Thyroid gland (tissue), 4 donors: ENCODE measurements at regions not wholly inside any gene's neighbourhood (a gene's known extent, or its start where the extent isn't known, plus 50 kb on each side); places are given as distances from the start of the nearest gene placed in this dataset.
A peak's percentile ranks its signal among the peaks of the same experiment; 100 is the strongest.

Experiments used
- DNase-seq, 2 donors: peaks; one replicate each; pipeline ENCODE4 v3.0.0-alpha.2; 2019
- H3K27ac ChIP-seq, 3 donors: fragments of 200-600 bp; sonication (generic); 1 replicate in 2 of 3; 2 replicates in 1 of 3; pipeline ENCODE4 v1.5.1; 2016 to 2019; ENCODE audit warnings: mild to moderate bottlenecking in 1 of 3, moderate library complexity in 1 of 3
- H3K27me3 ChIP-seq: fragments of 200-600 bp; sonication (generic); one replicate; pipeline ENCODE4 v1.5.1; 2019
- H3K36me3 ChIP-seq, 2 donors: fragments of 200-600 bp; sonication (generic); one replicate each; pipeline ENCODE4 v1.5.1; 2016 to 2019
- H3K4me1 ChIP-seq, 2 donors: fragments of 200-600 bp; sonication (generic); one replicate each; pipeline ENCODE4 v1.5.1; 2017 to 2019
- H3K4me3 ChIP-seq, 3 donors: fragments of 200-600 bp; sonication (generic); replicated peaks in 1 of 3; 1 replicate in 2 of 3; 2 replicates in 1 of 3; pipeline ENCODE4 v1.5.1; 2016; ENCODE audit warnings: mild to moderate bottlenecking in 1 of 3
- H3K9me3 ChIP-seq: fragments of 200-600 bp; sonication (generic); one replicate; pipeline ENCODE4 v1.5.1; 2017
- CTCF ChIP-seq, 6 experiments: fragments of 200-600 bp in 3 of 6; fragments of 450-650 bp in 3 of 6; sonication (generic) in 3 of 6; IDR thresholded peaks; one replicate each; pipeline ENCODE4 v1.5.1; 2016 to 2019; ENCODE audit warnings: antibody characterized with exemption in 6 of 6, mild to moderate bottlenecking in 2 of 6, inconsistent platforms in 1 of 6, moderate library complexity in 1 of 6
- POLR2A ChIP-seq, 2 donors: fragments of 450-650 bp; IDR thresholded peaks; one replicate each; pipeline ENCODE4 v1.6.1; 2017; ENCODE audit warnings: antibody characterized with exemption in 2 of 2, mild to moderate bottlenecking in 2 of 2, moderate library complexity in 1 of 2
- WGBS, 2 donors: methylation state at CpG; one replicate each; pipeline ENCODE4 v1.1.5; 2017; 5-methylcytosine and 5-hydroxymethylcytosine counted together
- intact Hi-C: fragments of 100-400 bp; cut with DNase I; formaldehyde crosslinking; loops from one replicate; pipeline ENCODE4 v1.15.1; 2023

- H3K4me1 ChIP-seq: no peaks in the 10 kb centered on the region
- intact Hi-C loops: no loop called here
- TF ChIP-seq CTCF (IDR thresholded peaks at IDR 0.05) (no peak), POLR2A (IDR thresholded peaks at IDR 0.05) (no peak)
- DNase-seq: no peak
- H3K4me3 ChIP-seq: no peak overlapping the region
- no peak overlapping the region for H3K27ac ChIP-seq
- WGBS, 2 donors: 63 to 79% methylated on average over 2 of the region's 2 CpGs
- H3K27me3 ChIP-seq: no peaks in the 10 kb centered on the region
- H3K36me3 ChIP-seq: no peaks in the 10 kb centered on the region
- no peaks in the 10 kb centered on the region for H3K9me3 ChIP-seq
Observed at GRCh38 chr9:82504620-82505019, 516.0 kb downstream of the SPATA31D1 start.

DNA sequence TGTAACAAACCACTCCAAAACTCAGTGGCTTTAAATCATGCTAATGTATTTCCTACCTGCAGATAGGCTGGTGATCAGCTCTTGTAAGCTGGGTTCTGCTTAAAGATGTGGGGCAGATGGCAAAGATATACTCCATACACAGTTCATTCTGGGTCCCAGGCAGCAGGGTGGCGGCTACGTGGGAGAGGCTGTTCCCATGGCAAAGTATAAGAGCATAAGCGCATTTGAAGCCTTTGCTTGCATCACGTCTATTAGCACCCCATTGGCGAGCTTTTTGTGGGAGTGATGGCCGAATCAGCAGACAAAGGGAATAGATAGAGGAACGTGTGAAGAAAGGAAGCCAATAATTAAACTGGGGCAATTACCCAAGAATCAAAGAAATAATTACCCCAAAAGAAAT, 523.1 kb downstream of the SPATA31D1 start:
- intact Hi-C loops: no loop called here
- H3K9me3 ChIP-seq: no peaks in the 10 kb centered on the region
- TF ChIP-seq CTCF (IDR thresholded peaks at IDR 0.05) (no peak), POLR2A (IDR thresholded peaks at IDR 0.05) (no peak)
- H3K4me1 ChIP-seq: no peaks in the 10 kb centered on the region
- no peak for DNase-seq
- no peaks in the 10 kb centered on the region for H3K27me3 ChIP-seq
- WGBS, 2 donors: 93 to 95% methylated on average over 7 of the region's 7 CpGs
- H3K36me3 ChIP-seq: no peaks in the 10 kb centered on the region
- H3K27ac ChIP-seq: no peak overlapping the region
- H3K4me3 ChIP-seq: no peak overlapping the region

GRCh38 chr9:82512728-82513127, 524.2 kb downstream of the SPATA31D1 start:
- intact Hi-C loops: no loop called here
- Histone ChIP-seq H3K27me3 (no peaks in the 10 kb centered on the region), H3K36me3 (no peaks in the 10 kb centered on the region), H3K9me3 (no peaks in the 10 kb centered on the region), H3K4me1 (no peaks in the 10 kb centered on the region), H3K27ac (no peak overlapping the region), H3K4me3 (no peak overlapping the region)
- no peak for DNase-seq
- WGBS, 2 donors: 93 to 97% methylated on average over 5 of the region's 5 CpGs
- TF ChIP-seq POLR2A (IDR thresholded peaks at IDR 0.05): no peak
- TF ChIP-seq CTCF (IDR thresholded peaks at IDR 0.05): no peak

GRCh38 chr9:82513242-82513751, 524.7 kb downstream of the SPATA31D1 start:
- no peak overlapping the region for H3K4me3 ChIP-seq
- H3K27ac ChIP-seq: peak overlapping the region in 1 of 3 donors; percentile 31
- no peaks in the 10 kb centered on the region for H3K9me3 ChIP-seq
- TF ChIP-seq POLR2A (IDR thresholded peaks at IDR 0.05): no peak
- no peak for TF ChIP-seq CTCF (IDR thresholded peaks at IDR 0.05)
- WGBS, 2 donors: 56 to 75% methylated on average over 5 of the region's 5 CpGs
- H3K36me3 ChIP-seq: no peaks in the 10 kb centered on the region
- intact Hi-C loops: no loop called here
- no peak for DNase-seq
- no peaks in the 10 kb centered on the region for H3K27me3 ChIP-seq
- H3K4me1 ChIP-seq: no peaks in the 10 kb centered on the region

- TF ChIP-seq POLR2A (IDR thresholded peaks at IDR 0.05) (no peak), CTCF (IDR thresholded peaks at IDR 0.05) (no peak)
- Histone ChIP-seq H3K27me3 (no peaks in the 10 kb centered on the region), H3K36me3 (no peaks in the 10 kb centered on the region), H3K4me1 (no peaks in the 10 kb centered on the region), H3K4me3 (no peak overlapping the region), H3K27ac (no peak overlapping the region), H3K9me3 (no peaks in the 10 kb centered on the region)
- WGBS, 2 donors: 38 to 48% methylated on average over 3 of the region's 3 CpGs
- no peak for DNase-seq
- intact Hi-C loops: no loop called here
Observed at GRCh38 chr9:82513976-82514735, 525.6 kb downstream of the SPATA31D1 start.
